Dedifferentiated amniotic fluid mesenchymal stem cell (primary cell): ENCODE measurements at regions not wholly inside any gene's neighbourhood (a gene's known extent, or its start where the extent isn't known, plus 50 kb on each side); places are given as distances from the start of the nearest gene placed in this dataset.
"Not testable (repeated sequence)": the region's sequence is repeated elsewhere in the genome, so short reads cannot be mapped to it uniquely, and the experiment has no call there.

Experiments used
- DNase-seq: peaks from one replicate; pipeline ENCODE4 v3.0.0-alpha.2; 2016; ENCODE audit errors: extremely low spot score

- no peak for DNase-seq
These were observed 309.2 kb downstream of the SETD4 start for GRCh38 chr21:35751171-35751570.

GRCh38 chr21:35749904-35750303 is 310.4 kb downstream of the SETD4 start:
- no peak for DNase-seq

GRCh38 chr21:35748678-35749314 is 311.5 kb downstream of the SETD4 start:
- DNase-seq: no peak

- DNase-seq: no peak
These were observed 316.8 kb downstream of the SETD4 start for GRCh38 chr21:35743571-35743970.

- no peak for DNase-seq
These were observed 321.9 kb downstream of the SETD4 start for GRCh38 chr21:35738347-35738961.

- no peak for DNase-seq
These were observed 322.4 kb downstream of the SETD4 start for GRCh38 chr21:35737899-35738346.

GRCh38 chr21:35737449-35737848 is 322.9 kb downstream of the SETD4 start:
- DNase-seq: no peak

- DNase-seq: no peak
These were observed 327.5 kb downstream of the SETD4 start for GRCh38 chr21:35732788-35733187.

- DNase-seq: no peak
These were observed 330.0 kb downstream of the SETD4 start for GRCh38 chr21:35730325-35730724.

- no peak for DNase-seq
These were observed 332.5 kb downstream of the SETD4 start for GRCh38 chr21:35727830-35728229.

GRCh38 chr21:35724156-35724555 is 336.2 kb downstream of the SETD4 start:
- no peak for DNase-seq

- no peak for DNase-seq
These were observed 338.6 kb downstream of the SETD4 start for GRCh38 chr21:35721701-35722100.

GRCh38 chr21:35720208-35720731 is 340.1 kb downstream of the SETD4 start:
- peak; percentile 72 for DNase-seq

GRCh38 chr21:35719080-35719479 is 341.2 kb downstream of the SETD4 start:
- no peak for DNase-seq

GRCh38 chr21:35716876-35717565 is 343.3 kb downstream of the SETD4 start:
- no peak for DNase-seq

- no peak for DNase-seq
These were observed 346.4 kb downstream of the SETD4 start for GRCh38 chr21:35713914-35714313.

- DNase-seq: no peak
These were observed 348.7 kb downstream of the SETD4 start for GRCh38 chr21:35711661-35712060.

GRCh38 chr21:35711213-35711612 is 349.1 kb downstream of the SETD4 start:
- DNase-seq: no peak

GRCh38 chr21:35709990-35710389 is 350.3 kb downstream of the SETD4 start:
- DNase-seq: not testable (repeated sequence)

GRCh38 chr21:35705888-35706287 is 354.4 kb downstream of the SETD4 start:
- no peak for DNase-seq

- DNase-seq: no peak
These were observed 355.0 kb downstream of the SETD4 start for GRCh38 chr21:35705237-35705887.

GRCh38 chr21:35703704-35704103 is 356.6 kb downstream of the SETD4 start:
- no peak for DNase-seq
